Type B pancreatic cell (in vitro differentiated cells): ENCODE measurements at regions not wholly inside any gene's neighbourhood (a gene's known extent, or its start where the extent isn't known, plus 50 kb on each side); places are given as distances from the start of the nearest gene placed in this dataset.

ENCODE experiments used
- DNase-seq: peaks from one replicate; pipeline ENCODE4 v3.0.0; 2021; ENCODE audit warnings: mixed read lengths; ENCODE audit not compliant: unreplicated experiment; ENCODE audit errors: extremely low spot score
- H3K27ac Mint-ChIP-seq: 2 replicates; pipeline ENCODE4 v1.8.0; 2021; ENCODE audit warnings: mild to moderate bottlenecking, mixed read lengths
- H3K27me3 Mint-ChIP-seq: 2 replicates; pipeline ENCODE4 v1.8.0; 2021; ENCODE audit warnings: mixed read lengths
- H3K36me3 Mint-ChIP-seq: 2 replicates; pipeline ENCODE4 v1.8.0; 2021; ENCODE audit warnings: mixed read lengths
- H3K4me1 Mint-ChIP-seq: one replicate; pipeline ENCODE4 v1.8.0; 2021; ENCODE audit warnings: mixed read lengths; ENCODE audit not compliant: unreplicated experiment
- H3K4me3 Mint-ChIP-seq: 2 replicates; pipeline ENCODE4 v1.8.0; 2021; ENCODE audit warnings: mild to moderate bottlenecking, mixed read lengths
- H3K9me3 Mint-ChIP-seq: 2 replicates; pipeline ENCODE4 v1.8.0; 2021; ENCODE audit warnings: mixed read lengths
- TF ChIP-seq, protein P1 (sequence below): fragments of 200-600 bp; sonication (generic); conservative IDR thresholded peaks from 2 replicates; pipeline ENCODE4 v1.5.0; 2021; ENCODE audit warnings: antibody characterized with exemption, mild to moderate bottlenecking

DNA sequence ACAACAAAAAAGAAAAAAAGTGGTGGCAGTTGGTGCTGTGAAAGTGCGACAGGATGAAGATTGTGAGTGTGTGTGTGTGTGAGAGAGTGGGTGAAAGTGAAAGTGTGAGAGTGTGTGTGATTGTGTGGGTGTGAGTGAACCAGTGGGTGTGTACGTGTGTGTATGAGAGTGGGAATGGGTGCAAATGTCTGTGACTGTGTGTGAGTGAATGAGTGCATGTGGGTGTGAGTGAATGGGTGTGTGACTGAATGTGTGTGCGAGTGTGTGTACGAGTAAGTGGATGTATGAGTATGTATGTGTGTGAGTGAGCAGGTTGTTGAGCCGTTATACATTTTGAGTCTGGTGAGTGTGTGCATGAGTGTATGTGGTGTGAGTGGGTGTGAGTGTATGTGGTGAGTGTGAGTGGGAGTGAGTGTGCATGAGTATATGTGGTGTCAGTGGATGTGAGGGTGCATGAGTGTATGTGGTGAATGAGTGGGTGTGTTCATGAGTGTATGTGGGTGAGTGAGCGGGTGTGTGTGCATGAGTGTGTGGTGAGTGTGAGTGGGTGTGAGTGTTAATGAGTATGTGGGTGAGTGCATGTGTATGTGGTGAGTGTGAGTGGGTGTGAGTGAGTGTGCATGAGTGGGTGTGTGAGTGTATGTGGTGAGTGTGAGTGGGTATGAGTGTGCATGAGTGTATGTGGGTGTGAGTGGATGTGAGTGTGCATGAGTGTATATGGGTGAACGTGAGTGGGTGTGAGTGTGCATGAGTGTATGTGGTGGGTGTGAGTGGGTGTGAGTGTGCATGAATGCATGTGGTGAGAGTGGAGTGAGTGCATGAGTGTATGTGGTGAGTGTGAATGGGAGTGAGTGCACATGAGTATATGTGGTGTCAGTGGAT lies 69.3 kb upstream of the HPCAL1 start:
- no peak overlapping the region for H3K27ac Mint-ChIP-seq
- no peak overlapping the region for H3K4me3 Mint-ChIP-seq

DNA sequence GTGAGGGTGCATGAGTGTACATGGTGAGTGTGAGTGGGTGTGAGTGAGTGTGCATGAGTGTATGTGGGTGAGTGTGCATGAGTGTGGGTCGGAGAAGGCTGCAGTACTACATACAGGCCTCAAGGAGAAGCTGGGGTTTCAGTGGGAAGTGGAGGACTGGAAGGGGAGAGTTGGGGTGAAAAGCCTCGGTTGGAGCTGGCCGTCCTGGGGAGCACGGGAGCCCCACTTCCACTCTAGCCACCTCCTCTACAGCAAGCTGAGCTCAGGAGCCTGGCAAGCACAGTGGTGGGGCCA lies 68.7 kb upstream of the HPCAL1 start:
- peaks cover 4% of the 10 kb centered on the region for H3K27me3 Mint-ChIP-seq
- peaks cover under 1% of the 10 kb centered on the region for H3K4me1 Mint-ChIP-seq
- TF ChIP-seq, protein P1, sequence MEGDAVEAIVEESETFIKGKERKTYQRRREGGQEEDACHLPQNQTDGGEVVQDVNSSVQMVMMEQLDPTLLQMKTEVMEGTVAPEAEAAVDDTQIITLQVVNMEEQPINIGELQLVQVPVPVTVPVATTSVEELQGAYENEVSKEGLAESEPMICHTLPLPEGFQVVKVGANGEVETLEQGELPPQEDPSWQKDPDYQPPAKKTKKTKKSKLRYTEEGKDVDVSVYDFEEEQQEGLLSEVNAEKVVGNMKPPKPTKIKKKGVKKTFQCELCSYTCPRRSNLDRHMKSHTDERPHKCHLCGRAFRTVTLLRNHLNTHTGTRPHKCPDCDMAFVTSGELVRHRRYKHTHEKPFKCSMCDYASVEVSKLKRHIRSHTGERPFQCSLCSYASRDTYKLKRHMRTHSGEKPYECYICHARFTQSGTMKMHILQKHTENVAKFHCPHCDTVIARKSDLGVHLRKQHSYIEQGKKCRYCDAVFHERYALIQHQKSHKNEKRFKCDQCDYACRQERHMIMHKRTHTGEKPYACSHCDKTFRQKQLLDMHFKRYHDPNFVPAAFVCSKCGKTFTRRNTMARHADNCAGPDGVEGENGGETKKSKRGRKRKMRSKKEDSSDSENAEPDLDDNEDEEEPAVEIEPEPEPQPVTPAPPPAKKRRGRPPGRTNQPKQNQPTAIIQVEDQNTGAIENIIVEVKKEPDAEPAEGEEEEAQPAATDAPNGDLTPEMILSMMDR = peak; percentile 37
- no peak overlapping the region for H3K4me3 Mint-ChIP-seq
- no peak overlapping the region for H3K27ac Mint-ChIP-seq
- no peaks in the 10 kb centered on the region for H3K36me3 Mint-ChIP-seq
- no peaks in the 10 kb centered on the region for H3K9me3 Mint-ChIP-seq
- DNase-seq = no peak

More for the DNA sequence above, 69.3 kb upstream of the HPCAL1 start:
- Mint-ChIP-seq H3K4me1 (peaks cover 7% of the 10 kb centered on the region), H3K9me3 (no peaks in the 10 kb centered on the region), H3K36me3 (no peaks in the 10 kb centered on the region), H3K27me3 (peaks cover 4% of the 10 kb centered on the region)
- TF ChIP-seq, protein P1 = no peak
- no peak for DNase-seq

DNA sequence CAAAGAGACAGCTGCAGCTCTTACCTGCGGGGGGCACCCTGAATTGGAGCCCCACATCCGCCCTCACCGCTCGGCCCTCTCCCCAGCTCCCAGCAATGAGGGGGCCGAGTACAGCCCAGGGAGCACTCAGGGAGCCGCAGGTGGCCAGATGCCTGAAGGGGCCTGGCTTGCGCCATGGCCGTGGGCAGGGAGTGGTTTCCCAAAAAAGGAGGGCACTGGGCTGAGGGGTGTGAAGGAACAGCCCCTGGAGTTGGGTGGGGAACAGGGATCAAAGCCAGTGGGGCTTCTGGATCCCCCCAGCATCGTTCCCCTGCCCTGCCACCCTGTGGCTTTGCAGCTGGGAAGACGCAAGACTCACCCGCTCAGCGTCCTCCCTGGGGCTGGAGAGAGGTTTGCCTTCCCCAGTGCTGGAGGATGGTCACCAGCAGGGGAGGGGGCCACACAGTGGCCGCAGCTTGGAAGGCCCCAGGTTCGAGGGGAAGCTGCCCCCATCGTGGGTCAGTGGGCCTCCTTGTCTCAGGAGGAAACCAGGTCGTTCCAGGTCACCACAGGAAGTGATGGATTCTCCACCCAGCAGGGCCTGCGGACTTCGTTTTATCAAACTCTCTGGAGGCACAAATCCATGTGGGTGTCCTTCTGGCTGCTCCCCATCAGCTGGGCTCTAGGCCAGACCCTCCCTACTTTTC lies 68.2 kb upstream of the HPCAL1 start:
- Mint-ChIP-seq H3K4me3 (no peak overlapping the region), H3K4me1 (no peaks in the 10 kb centered on the region), H3K27ac (no peak overlapping the region), H3K27me3 (peaks cover 4% of the 10 kb centered on the region), H3K36me3 (no peaks in the 10 kb centered on the region), H3K9me3 (no peaks in the 10 kb centered on the region)
- DNase-seq = no peak
- TF ChIP-seq, protein P1 = no peak

DNA sequence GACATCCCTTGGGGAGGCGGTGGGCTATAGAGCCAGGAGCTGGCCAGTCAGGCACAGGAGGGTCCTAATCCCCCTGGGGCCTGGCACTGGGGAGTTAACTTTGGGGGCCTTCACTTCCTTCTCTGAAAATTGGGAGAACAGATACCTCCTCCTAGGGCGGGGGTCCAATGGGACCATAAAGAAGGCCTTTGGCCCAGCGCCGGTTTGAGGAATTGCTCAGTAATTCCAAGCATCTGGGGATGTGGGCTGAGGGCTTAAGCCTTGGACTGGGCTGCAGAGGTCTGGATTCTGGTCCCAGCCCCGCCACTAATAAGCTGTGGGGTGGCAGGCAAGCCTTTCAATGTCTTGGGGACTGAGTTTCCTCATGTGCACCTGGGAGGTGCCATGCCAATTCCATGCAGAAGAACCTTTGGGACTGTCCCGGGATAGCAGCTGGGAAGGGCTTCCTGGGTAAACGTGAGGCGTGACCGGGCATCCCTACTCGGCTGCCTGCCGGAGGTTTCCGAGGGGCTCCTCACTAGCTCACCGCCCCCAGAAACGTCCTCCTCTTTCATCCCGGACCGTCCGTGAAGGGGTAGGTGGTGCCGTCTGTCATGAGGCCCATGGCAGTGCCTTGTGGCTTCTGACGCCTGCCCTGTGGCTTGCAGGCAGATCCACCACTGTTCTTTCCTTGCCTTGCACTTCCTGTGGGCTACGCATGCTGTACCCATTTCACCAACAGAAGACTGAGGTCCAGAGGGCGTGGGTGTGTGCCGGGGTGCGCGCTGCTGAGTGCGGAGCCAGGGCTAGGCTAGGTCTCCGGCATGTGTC lies 67.4 kb upstream of the HPCAL1 start:
- no peak for DNase-seq
- H3K4me1 Mint-ChIP-seq = no peaks in the 10 kb centered on the region
- no peak overlapping the region for H3K4me3 Mint-ChIP-seq
- no peaks in the 10 kb centered on the region for H3K36me3 Mint-ChIP-seq
- no peak overlapping the region for H3K27ac Mint-ChIP-seq
- no peaks in the 10 kb centered on the region for H3K9me3 Mint-ChIP-seq
- H3K27me3 Mint-ChIP-seq = peaks cover 4% of the 10 kb centered on the region
- TF ChIP-seq, protein P1 = no peak

DNA sequence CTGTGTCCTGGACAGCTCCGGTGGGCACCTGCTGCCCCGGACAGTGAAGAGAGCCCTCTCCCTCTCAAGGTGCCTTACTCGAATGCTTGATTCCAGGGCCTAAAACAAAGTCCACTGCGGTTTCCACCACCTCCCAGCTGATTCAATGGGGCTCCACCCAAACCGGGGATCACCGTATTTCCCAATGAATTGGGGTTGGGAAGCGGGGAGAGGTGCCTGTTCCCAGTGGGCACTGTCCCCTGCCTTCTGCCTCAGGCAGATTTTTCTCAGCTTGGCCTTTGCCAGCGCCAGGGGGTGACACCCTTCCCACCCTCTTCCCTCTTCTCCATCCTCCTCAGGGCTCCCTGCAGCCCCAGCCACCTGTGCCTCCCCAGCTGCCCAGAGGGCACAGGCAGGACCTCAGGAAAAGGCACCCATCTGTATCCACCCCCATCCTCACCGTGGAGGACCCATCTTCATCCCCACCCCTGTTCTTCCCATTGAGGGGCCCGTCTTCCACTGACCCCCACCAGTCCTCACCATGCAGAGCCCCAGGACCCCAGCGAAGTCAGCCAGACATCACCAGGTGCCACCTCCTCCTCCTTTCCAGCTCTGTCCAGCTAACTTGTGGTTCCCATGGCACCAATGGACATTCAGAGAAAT lies 66.7 kb upstream of the HPCAL1 start:
- TF ChIP-seq, protein P1 = no peak
- Mint-ChIP-seq H3K4me1 (no peaks in the 10 kb centered on the region), H3K9me3 (no peaks in the 10 kb centered on the region), H3K36me3 (no peaks in the 10 kb centered on the region), H3K4me3 (no peak overlapping the region), H3K27ac (no peak overlapping the region), H3K27me3 (peaks cover 4% of the 10 kb centered on the region)
- no peak for DNase-seq
